HL-60 (cell line): ENCODE measurements at regions not wholly inside any gene's neighbourhood (a gene's known extent, or its start where the extent isn't known, plus 50 kb on each side); places are given as distances from the start of the nearest gene placed in this dataset.

Experiments
- DNase-seq, 2 experiments: peaks; one replicate each; pipeline ENCODE4 v3.0.0-alpha.2; 2010 to 2020; ENCODE audit warnings: low read depth in 1 of 2, low spot score in 1 of 2
- H3K27ac ChIP-seq: fragments of 250-450 bp; sonication (Bioruptor Pico); replicated peaks from 2 replicates; pipeline ENCODE4 v1.5.1; 2020; ENCODE audit warnings: mild to moderate bottlenecking, moderate library complexity
- H3K27me3 ChIP-seq: fragments of 250-450 bp; sonication (Bioruptor Pico); 2 replicates; pipeline ENCODE4 v1.5.1; 2021; ENCODE audit warnings: mild to moderate bottlenecking, moderate library complexity; ENCODE audit not compliant: insufficient read depth, poor library complexity, severe bottlenecking
- H3K4me3 ChIP-seq: replicated peaks from 2 replicates; pipeline ENCODE4 v1.5.1; 2011; ENCODE audit warnings: mild to moderate bottlenecking, control low read depth, low read length; ENCODE audit not compliant: insufficient read depth
- CTCF ChIP-seq: IDR thresholded peaks from one replicate; pipeline ENCODE4 v1.5.1; 2011; ENCODE audit warnings: low read length, control low read depth, inconsistent platforms; ENCODE audit not compliant: insufficient read depth
- GABPA ChIP-seq: IDR thresholded peaks from 2 replicates; pipeline ENCODE4 v1.6.1; 2012; ENCODE audit warnings: low read depth
- POLR2AphosphoS5 ChIP-seq: IDR thresholded peaks from 2 replicates; pipeline ENCODE4 v1.6.1; 2012; ENCODE audit warnings: low read depth
- REST ChIP-seq: IDR thresholded peaks from 2 replicates; pipeline ENCODE4 v1.6.1; 2012; ENCODE audit warnings: low read depth; ENCODE audit not compliant: insufficient replicate concordance
- SPI1 ChIP-seq: IDR thresholded peaks from 2 replicates; pipeline ENCODE4 v1.6.1; 2012; ENCODE audit warnings: low read depth, mild to moderate bottlenecking, borderline replicate concordance

- TF ChIP-seq SPI1 (no peak), REST (no peak), GABPA (no peak), CTCF (no peak), POLR2AphosphoS5 (no peak)
- no peak for DNase-seq
- Histone ChIP-seq H3K27me3 (peaks cover 2% of the 10 kb centered on the region), H3K27ac (no peak overlapping the region), H3K4me3 (no peak overlapping the region)
Observed at GRCh38 chr10:125428054-125428453, 254.9 kb downstream of the TEX36 start.

- DNase-seq = no peak
- no peak for TF ChIP-seq SPI1
- no peak for TF ChIP-seq REST
- no peak for TF ChIP-seq CTCF
- TF ChIP-seq GABPA = no peak
- TF ChIP-seq POLR2AphosphoS5 = no peak
- Histone ChIP-seq H3K27me3 (no peaks in the 10 kb centered on the region), H3K27ac (no peak overlapping the region), H3K4me3 (no peak overlapping the region)
Observed at GRCh38 chr10:125424191-125424847, 258.6 kb downstream of the TEX36 start.

- TF ChIP-seq CTCF (no peak), SPI1 (no peak), GABPA (no peak), REST (no peak), POLR2AphosphoS5 (no peak)
- Histone ChIP-seq H3K4me3 (no peak overlapping the region), H3K27ac (no peak overlapping the region), H3K27me3 (no peaks in the 10 kb centered on the region)
- DNase-seq = no peak
Observed at GRCh38 chr10:125423569-125423968, 259.4 kb downstream of the TEX36 start.
